Spleen (tissue), 7 donors: ENCODE measurements at regions not wholly inside any gene's neighbourhood (a gene's known extent, or its start where the extent isn't known, plus 50 kb on each side); places are given as distances from the start of the nearest gene placed in this dataset.

Source experiments
- CTCF ChIP-seq, 11 experiments: fragments of 200-600 bp in 7 of 11; fragments of 450-650 bp in 4 of 11; sonication (generic) in 4 of 11; IDR thresholded peaks in 8 of 11; conservative IDR thresholded peaks in 3 of 11; 1 replicate in 7 of 11; 2 replicates in 4 of 11; pipeline versions ENCODE4 v1.4.0 to v1.8.0; 2016 to 2021; ENCODE audit warnings: antibody characterized with exemption in 11 of 11, inconsistent platforms in 4 of 11, mild to moderate bottlenecking in 1 of 11
- POLR2A ChIP-seq, 3 donors: fragments of 450-650 bp; IDR thresholded peaks; one replicate each; pipeline ENCODE4 v1.5.1; 2017; ENCODE audit warnings: antibody characterized with exemption in 3 of 3, mild to moderate bottlenecking in 1 of 3
- POLR2AphosphoS5 ChIP-seq, 3 donors: sonication (generic); formaldehyde crosslinking; IDR thresholded peaks; one replicate each; pipeline ENCODE4 v1.5.1; 2017; ENCODE audit warnings: antibody characterized with exemption in 3 of 3
- donor health status: DM: no; HTN: no; CAD: no; lungs with moderate emphysema.
- donor health status: DM: no; HTN: no; CAD: no.
- donor health status: DM: no; HTN: no; CAD: no.

- TF ChIP-seq POLR2A (IDR thresholded peaks at IDR 0.05) (no peak), CTCF (IDR thresholded peaks at IDR 0.05 in 8 of 11, conservative IDR thresholded peaks at IDR 0.05 in 3 of 11) (no peak), POLR2AphosphoS5 (IDR thresholded peaks at IDR 0.05) (no peak)
Measured at GRCh38 chr5:34536699-34537098, 119.4 kb upstream of the RAI14 start.
